GM23248 (cell line): ENCODE measurements at regions not wholly inside any gene's neighbourhood (a gene's known extent, or its start where the extent isn't known, plus 50 kb on each side); places are given as distances from the start of the nearest gene placed in this dataset.

Experiments used
- EZH2 ChIP-seq: fragments of 200-600 bp; sonication (generic); IDR thresholded peaks from 2 replicates; pipeline ENCODE4 v1.6.1; 2018; ENCODE audit warnings: antibody characterized with exemption, mild to moderate bottlenecking; ENCODE audit not compliant: insufficient read depth, poor library complexity, severe bottlenecking
- EZH2phosphoT487 ChIP-seq: fragments of 200-600 bp; sonication (generic); IDR thresholded peaks from 2 replicates; pipeline ENCODE4 v1.6.1; 2018; ENCODE audit warnings: antibody characterized with exemption, moderate library complexity, mild to moderate bottlenecking, low read depth; ENCODE audit not compliant: insufficient read depth

DNA sequence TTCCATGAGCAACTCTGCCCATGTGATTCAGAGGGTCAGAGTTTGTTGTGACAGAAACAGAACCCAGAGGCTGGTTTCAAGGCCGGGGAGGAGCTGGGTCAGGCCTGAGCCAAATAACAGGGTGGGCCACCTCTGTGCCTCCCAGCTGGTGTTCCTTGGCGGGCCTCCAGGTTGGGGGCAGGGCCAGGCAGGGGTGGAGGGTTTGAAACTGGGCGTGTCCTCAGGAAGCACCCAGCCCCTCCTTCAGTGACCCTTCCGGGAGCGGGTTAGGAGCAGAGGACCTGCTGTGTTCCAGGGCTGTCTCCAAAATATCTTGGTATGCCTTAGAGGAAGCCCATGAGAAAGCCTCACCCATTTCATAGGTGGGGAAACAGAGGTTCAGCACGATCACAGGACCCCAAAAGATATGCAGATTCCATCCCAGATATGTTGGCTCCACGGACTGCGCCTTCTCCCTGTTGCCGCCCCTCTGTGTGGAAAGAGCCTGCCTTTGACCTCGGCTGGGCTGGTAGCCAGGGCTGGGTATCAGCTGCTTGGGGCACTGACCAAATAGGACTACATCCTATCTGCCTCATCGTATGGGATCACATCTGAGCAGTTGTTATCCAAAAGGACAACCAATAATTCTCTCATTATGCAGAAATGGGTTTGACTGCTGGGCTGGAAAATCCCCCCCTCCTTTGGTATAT, 74.8 kb upstream of the GLI2 start:
- TF ChIP-seq EZH2, result no peak
- no peak for TF ChIP-seq EZH2phosphoT487
